ENCODE measurements at regions not wholly inside any gene's neighbourhood (a gene's known extent, or its start where the extent isn't known, plus 50 kb on each side); places are given as distances from the start of the nearest gene placed in this dataset.

DNA sequence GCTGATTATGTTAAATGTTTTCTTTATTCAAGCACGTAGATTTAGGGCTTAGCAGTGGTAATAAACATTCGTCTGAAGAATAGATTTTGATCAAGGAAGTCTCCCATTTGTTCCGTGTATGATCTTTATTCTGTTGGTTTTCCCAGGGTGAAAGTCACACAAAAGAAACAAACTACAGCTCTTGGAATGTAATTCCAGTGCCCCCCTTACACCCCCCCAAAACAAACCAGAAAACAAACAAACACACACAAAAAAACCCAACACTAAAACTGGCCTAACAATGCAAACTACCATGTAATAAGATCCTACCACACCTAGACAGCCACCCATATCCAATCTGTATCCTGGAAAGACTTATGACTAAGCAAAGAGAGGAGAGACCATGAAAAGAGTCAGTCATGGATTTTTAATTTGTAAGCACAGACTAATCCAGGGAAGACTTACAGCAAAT, 196.2 kb upstream of the ELL2 start:
- no peak for DNase-seq

DNA sequence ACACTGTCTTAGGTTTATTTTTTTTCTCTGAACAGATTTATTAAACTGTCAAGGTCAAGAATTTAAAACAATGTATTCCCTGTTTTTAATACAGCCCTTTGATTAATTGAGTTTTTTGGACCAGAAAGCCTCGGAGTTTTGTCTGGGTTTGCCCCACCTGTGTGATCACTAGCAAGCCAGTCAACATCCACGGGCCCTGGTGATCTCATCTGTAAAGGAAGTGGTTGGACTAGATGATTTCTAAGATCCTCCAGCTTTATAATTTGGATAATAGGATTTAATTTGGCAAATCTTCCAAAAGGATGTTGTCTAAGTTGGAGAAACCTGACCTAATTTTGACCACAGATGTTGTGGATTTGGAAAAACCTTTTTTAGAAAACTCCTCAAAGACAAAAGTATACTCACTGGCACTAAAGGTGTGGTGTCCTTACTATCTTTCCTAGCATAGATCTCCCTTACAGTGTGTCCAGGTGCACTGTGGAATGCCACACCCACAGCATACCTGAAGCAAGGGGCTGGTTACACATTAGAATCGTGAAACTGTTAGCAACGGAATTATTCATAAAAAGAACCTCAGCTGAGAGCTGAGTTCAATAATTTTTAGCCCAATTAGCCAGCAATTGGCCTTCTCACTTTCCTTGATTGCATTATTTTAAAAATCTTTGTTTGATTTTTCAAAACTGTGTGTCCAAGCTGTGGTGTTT, 195.6 kb upstream of the ELL2 start:
- no peak for DNase-seq

DNA sequence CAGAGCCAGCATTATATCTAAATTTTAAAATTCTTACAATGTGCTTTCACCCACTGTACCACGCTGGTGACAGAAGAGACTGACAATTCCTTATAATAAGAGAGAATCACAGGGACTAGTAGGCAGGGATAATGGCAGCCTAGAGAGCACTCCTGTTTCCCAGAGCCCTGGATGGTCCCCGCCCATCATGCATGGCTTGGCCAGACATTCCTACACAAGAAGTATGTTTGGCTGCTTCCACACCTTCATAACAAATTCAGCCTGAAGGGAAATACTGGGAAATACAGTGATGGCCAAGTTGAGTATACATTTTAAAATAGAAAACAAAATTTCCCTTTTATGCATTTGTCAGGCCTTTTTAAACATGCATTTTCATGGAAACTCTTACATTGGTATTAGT, 193.5 kb upstream of the ELL2 start:
- no peak for DNase-seq

DNA sequence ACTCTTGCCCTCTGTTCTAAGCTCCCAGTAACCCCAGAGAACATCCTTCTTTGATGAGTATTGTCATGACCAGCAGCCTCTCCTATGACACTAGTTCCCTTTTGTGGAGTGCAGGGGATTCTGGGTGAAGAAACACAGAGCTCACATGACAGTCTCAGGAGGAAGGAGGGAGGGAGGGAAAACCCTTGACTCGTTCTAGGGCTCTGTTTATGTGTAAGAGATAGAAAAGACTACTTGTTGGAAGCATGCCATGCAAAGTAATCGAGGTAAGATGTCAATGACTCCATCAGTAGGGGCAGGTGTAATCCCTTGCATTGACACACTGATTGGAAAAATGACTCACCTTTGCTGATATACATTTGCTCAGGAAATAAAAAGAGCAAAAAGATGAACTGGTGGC, 190.2 kb upstream of the ELL2 start:
- peak in 1 of 2 donors; percentile 7 for DNase-seq

DNA sequence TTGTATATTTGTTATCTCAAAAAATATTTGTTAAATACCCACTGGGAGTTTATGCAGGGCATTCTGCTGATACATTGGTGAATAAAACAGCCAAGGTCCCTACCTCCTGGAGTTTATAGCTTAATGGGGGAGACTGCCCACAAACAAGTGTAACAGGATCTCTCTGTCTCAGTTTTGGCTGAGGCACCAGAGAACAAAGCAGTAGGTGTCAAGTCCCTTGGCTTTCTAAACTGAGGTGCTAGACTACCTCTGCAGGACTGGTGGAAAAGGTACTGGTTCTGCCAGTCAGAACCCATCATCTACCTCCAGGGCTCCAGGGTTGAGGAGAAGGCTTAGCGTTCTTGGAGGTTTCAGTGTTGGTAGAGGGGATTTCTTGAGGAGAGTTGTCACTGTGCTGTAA, 188.4 kb upstream of the ELL2 start:
- DNase-seq = no peak

DNA sequence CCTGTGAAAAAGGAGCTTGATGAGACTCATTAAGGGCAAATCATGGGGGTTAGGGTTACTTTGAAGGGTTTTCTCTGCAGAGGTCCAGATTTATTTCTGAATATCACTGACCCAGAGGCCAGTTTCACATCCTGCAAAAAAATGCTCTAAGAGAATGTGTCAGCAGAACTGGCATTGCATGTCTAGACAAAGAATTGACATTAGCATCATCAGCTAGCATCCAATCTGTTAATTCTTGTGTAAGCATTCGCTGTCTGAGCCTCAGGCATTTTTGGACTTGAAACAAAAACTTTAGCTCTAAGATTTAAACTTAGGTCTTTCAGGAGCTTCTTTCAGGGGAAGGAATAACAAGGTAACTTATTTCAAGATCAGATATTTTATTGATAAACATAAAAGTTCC, 187.9 kb upstream of the ELL2 start:
- DNase-seq = no peak

DNA sequence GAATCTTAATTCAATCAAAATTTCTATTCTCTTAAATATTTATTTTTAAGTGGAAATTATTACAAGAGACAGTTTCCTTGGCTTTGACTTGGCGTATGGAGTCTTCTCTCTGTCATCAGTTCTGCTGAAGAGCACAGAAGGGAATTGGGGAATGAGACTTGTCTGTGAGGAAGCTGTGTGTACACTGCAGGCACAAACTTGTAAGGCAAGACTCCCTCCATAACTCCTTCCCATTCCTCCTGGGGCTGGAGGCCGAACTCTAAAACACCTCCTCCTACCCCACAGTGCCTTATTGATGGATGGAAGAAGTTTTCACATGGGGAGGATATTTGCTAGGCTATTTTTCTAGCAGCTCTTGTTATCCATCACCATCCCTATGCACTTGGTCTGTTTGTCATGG, 187.4 kb upstream of the ELL2 start:
- DNase-seq = no peak

DNA sequence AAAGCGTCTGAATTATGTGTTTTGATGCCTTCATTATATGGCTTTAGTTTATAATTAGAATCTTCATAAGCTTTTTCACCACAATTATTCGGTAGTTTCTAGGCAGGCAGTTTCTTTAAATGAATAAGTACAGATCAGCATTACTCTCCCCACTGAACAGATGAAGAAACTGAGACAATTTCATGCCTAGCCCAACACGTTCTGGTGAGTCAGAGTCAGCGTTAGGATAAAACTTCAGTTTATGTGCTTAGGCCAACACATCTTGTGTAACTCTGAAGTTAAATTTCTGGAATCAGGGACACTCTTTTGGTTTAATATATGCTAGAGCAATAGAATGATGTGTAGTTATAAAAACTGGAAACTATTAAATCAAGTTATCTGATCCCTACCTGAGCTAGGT, 186.7 kb upstream of the ELL2 start:
- no peak for DNase-seq

DNA sequence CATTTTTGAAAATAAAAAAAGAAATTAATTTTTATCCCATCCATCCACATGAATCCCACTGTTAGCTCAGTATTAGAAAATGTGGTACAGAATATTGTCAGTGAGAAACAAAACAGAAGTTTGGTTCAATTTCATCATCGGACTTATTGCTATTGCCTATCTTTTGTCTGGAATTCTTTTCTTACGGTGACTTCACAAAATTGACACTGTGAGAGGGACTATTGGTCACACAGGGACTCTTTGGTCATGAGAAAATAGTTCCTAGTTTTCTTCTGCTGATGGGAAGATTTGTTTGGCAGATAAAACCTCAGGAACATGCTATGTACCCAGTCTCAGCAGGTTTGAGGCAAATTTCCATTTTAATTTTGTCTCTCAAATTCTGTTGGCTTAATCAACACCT, 186.2 kb upstream of the ELL2 start:
- no peak for DNase-seq

DNA sequence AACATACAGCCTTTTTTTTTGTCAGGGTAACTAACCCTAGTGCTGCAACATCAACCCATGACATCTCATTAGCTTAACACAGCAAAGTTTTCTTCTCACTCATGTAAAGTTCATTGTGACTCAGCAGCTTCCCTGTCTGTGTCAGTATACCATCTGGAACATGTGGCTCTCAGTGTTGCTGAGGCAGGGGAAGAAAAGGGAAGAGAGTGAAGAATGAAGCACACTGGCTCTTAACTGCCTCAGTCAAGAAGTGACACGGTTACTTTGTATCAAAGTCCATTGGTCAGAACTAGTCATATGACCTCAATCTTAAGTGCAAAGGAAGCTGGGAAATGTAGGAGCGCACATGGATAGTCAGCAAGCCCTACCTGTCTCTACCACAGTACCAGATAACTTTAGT, 185.0 kb upstream of the ELL2 start:
- DNase-seq = peak in 1 of 2 donors; percentile 37

DNA sequence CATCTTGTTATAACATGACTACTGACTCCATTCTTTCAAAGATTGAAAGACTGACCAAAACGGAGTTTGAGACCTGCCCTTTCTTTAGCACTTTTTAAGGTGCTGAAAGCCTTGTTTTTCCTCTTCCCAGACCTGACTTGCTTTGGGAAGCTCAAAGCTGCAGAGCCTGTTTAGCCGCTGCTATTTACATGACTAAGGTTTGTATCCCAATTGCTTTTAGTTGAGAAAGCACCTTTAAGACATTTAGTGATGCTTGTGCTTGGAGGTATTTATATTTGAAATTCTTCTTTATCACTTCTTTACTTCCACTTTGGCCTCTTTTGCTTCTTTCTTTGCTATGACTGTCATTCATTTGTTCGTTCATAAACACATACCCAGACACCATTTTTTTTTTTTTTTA, 182.6 kb upstream of the ELL2 start:
- no peak for DNase-seq

DNA sequence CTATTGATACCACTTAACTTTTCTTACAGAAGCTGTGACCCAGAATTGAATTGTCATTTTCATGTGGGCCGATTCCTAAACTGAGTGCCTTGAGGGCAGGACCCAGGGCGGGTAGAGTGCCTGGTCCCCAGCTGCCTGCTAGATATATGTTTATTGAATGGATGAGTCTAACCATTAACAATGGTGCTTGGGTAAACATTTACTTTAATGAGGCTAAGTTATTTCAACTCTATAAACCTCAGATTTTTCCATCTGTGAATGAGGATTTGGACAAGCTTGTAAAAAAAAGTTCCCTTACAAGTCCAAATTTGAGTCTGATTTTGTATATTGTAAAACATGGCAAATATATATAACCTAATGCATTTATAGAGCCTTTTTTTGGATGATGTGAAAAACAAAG, 181.8 kb upstream of the ELL2 start:
- DNase-seq = no peak

DNA sequence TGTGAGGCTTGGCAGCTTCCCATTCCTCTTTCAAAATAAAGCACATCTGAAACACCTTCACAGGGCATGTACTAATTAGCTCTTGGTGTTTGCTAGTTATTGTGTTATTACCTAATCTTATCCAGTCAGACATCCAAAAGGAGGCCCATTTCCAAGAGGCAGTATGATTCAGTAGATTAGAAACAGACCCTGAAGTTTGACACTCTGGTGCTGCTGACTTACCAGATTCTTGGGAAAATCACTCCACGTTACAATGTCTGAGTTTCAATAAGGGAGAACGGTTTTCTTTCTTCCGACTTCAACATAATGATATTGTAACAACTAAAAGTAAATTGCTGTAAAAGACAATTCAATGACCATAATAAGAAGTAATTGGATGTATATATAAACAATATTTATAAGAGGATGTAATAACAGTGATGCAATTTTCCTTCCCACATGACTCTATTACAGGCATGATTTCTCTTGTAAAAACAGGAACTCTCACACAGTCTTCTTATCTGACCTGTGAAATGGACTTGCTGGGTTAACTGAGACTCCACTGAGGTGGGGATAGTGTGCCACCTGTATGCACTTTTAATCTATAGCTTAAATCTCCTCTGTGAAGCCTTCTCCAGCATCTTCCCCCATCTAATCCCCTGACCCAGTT, 181.3 kb upstream of the ELL2 start:
- no peak for DNase-seq

DNA sequence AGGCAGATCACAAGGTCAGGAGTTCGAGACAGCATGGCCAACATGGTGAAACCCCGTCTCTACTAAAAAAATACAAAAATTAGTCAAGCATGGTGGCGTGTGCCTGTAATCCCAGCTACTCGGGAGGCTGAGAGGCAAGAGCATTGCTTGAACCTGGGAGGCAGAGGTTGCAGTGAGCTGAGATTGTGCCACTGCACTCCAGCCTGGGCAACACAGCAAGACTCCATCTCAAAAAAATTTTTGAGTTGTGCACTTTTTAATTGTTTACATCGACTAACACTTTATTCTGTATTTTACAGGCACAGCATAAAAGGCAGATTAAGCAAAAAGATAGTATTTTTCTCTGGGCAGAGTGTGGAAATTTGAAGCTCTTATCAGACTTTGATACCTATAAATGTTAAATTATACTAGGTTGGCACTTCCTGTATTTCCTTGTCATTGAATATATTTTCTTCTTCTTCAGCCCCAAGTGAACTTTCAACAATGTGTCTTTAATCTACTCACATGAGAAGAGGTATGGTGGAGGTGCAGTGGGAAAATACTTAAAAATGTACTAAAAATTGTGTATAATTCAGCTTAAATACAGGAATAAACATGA, 180.6 kb upstream of the ELL2 start:
- DNase-seq = no peak

DNA sequence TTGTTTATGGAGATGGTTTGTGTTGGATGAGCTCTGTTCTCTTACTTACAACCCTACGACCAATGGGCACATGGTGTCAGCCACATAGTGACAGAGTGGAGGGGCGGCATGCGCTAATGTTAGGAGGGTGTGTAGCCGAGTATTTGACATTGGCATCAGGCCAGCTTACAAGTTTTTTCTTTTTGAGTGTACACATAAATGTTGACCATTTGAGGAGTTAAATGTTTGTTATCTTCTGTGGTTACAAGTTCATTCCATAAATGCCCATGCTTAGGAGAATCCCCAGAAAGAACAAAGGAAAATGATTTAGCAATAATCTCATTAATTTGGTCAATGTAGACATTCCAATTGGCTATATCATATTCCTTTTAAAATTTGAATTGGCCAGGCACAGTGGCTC, 180.1 kb upstream of the ELL2 start:
- no peak for DNase-seq

DNA sequence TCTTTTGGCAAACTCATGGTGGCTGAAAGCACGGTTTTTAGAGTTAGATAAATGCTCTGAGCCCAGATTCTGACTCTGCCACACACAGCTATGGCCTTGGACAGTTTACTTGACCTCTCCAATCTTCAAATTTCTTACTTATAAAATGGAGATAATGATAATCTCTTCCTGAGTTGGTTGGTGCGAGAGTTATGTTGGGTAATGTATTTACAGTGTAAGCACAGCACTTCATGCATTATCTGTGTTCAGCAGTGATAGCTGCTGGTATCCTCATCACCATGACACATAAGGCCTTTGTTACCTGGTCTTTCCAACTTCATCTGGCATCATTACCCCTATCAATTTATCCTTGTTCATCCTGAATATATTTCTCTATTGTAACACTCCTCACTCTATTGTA, 178.8 kb upstream of the ELL2 start:
- no peak for DNase-seq

DNA sequence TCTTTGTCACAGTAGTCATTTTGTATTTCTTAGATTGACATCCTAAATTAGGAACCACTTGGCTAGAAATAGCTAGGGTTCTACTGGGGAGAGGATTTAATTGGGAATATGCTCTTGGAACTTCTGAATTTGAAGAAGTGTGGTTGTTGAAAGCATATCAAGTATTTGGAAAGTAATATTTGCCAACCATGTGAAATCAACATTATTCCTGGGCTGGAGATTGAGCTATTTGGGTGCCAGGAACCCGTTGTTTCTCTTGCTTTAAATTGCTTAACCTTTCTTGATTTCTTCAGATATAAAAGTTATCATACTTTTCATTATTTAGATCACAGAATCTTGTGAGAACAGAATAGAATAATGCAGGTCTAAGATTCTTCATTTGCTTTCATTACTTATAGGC, 178.4 kb upstream of the ELL2 start:
- DNase-seq = no peak

DNA sequence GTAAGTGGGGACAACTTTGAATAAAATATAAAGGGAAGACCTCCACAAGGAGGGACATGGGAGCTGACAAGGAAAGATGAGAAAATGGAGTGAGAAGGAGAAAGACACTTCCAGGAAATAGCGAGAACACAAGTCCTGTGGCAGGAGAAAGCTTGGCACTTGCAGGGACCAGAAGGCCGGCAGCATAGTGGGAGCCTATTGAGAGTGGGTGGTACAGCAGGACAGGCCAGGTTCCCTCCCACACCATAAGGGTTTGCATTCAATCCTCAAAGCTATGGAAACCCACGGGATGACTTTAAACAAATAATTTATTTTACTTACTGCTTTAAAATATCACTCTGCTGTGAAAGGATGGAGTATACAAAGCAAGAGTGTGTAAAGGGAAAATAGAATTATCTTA, 173.2 kb upstream of the ELL2 start:
- no peak for DNase-seq

DNA sequence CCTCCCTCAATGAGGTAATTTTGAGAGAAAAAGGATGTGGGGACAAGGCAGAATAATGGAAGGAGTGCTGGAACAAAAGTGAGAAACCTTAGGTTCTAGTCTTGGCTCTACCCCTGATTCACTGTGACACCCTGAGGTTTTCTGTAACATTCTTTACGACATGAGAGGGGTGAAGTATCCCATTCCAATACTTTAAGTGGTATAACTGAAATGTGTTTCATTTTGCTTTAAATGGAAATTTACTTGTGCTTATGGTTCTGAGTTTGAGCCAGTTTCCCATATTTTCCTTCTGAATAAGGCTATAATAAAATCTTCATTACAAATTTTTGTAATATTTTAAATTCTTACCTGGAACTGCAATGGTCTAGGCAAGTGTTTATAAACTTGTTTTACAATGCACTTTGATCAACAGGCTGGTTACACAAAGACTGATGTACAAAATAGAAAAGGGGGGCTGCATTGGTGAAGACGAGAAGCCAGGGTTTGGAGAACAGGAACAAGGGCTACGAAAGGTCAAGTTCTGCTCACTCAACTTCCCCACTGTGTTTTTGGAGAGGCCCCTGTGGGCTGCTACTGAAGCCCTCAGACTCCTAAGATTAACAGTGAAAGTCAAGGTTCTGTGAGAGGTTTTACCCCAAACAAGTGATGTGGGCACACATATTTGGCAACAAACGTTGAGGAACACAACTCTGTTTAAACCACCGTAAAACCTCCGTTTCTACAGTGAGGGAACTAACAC, 171.9 kb upstream of the ELL2 start:
- DNase-seq = no peak

DNA sequence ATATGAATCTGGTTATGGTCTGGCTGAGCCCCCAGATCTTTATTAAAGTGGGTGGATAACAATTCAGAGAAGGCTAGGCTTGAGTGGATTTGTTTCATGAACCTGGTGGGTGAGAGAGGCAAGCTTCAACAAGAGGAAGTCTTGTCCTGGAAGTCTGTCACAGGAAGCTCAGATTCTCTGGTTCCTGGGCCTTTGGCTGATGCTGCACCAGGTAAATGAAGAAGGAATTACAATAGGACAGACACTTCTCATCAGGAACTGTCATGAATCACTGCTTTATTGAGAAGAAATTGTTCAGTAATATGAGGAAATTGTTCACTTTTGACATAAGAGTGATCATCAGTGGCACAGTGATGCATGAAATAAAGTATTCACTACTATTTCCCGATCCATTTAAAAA, 167.6 kb upstream of the ELL2 start:
- DNase-seq = no peak

DNA sequence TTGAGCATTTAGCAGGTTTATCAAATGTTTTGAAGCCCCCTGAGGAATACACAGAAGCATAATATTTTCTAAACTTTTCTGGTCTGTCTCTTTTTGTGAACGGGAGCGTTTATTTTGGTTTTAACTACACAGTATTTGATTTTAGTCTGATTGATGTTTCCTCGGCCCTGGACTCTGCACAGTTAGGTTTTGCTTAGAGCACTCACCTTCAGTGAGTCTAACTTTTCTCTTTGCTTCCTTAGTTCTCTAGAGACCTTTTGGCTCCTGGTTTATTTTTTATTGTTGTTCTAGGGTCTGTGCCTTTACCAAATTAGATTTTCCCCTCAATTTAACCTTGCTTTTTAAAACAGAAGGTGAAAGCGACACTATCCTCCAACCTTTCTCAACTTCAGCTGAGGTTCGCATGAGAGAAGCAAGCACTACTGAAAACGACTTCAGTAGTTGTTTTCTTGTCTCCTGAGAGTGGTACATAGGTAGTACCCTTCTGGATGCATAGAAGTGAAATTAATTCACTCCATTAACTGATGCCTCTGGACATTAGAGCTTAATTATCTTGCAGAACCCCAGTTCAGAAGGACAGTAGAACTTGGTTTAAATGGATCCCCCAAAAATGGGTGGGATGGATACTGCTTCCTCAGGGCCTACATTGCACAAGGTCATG, 166.7 kb upstream of the ELL2 start:
- no peak for DNase-seq

DNA sequence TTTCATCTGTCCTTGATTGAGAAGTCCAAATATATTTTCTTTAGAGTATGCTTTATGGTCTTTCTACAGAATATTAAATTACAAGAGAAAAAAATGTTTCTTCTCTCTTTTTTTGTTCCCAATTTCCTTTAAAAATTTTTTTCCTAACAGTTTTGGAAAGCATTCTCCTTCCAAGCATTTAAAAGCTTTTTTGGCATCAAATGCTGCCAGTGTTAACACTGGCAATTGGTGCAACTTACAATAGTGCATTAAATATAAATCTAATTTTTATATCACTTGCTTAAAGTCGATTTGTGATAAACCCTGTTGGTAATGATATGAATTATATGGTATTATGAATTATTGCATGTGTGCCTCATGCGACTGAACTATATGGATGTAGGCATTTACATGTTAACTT, 165.9 kb upstream of the ELL2 start:
- no peak for DNase-seq

DNA sequence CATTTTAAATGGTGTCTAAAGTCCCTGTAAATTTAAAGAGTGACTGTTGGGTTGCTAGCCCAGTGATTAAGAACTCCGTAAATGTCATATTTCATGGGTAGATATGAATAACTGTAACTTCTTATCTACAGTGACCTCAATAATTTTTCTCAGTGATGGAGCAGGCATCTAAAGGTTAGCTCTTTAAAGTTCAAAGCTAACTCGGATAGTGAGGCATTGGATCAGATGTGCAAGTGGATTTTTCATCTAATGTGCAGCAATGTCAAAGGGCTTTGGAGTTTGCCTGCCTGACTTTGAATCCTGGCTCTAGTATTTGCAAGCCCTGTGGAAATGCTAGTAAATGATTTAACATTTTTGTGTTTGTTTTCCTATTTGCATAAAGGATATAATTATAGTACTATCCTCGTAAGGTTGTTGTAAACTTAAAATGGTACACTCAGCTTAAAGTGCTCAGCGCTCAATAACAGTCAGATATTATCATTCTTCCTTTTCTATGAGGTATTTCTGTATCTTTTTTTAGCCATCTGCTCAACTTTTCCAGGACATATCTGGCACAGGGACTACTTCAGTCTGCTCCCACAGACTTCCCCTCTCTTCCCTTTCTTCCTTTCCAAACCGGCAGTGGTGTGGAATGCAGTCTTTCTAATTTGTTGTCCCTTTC, 163.7 kb upstream of the ELL2 start:
- DNase-seq = no peak
